GM23248 (cell line): ENCODE measurements at regions not wholly inside any gene's neighbourhood (a gene's known extent, or its start where the extent isn't known, plus 50 kb on each side); places are given as distances from the start of the nearest gene placed in this dataset.
A peak's percentile ranks its signal among the peaks of the same experiment; 100 is the strongest.

Source experiments
- DNase-seq: peaks from one replicate; pipeline ENCODE4 v3.0.0-alpha.2; 2015
- H2AFZ ChIP-seq: fragments of 200-600 bp; sonication (generic); 2 replicates; pipeline ENCODE4 v1.6.1; 2016; ENCODE audit warnings: antibody characterized with exemption
- H3F3A ChIP-seq: fragments of 200-600 bp; sonication (generic); 2 replicates; pipeline ENCODE4 v1.6.1; 2016; ENCODE audit warnings: mild to moderate bottlenecking, antibody characterized with exemption, mixed run types; ENCODE audit not compliant: insufficient read depth
- H3K27ac ChIP-seq: fragments of 200-600 bp; sonication (generic); 2 replicates; pipeline ENCODE4 v1.5.1; 2016; ENCODE audit warnings: mild to moderate bottlenecking
- H3K27me3 ChIP-seq: fragments of 200-600 bp; sonication (generic); replicated peaks from 2 replicates; pipeline ENCODE4 v1.6.1; 2016; ENCODE audit warnings: mild to moderate bottlenecking; ENCODE audit not compliant: insufficient read depth
- H3K36me3 ChIP-seq: fragments of 200-600 bp; sonication (generic); 2 replicates; pipeline ENCODE4 v1.6.1; 2016; ENCODE audit warnings: low read depth, mild to moderate bottlenecking
- H3K4me1 ChIP-seq: fragments of 200-600 bp; sonication (generic); 2 replicates; pipeline ENCODE4 v1.6.1; 2016; ENCODE audit warnings: mild to moderate bottlenecking; ENCODE audit not compliant: insufficient read depth
- H3K4me2 ChIP-seq: fragments of 200-600 bp; sonication (generic); one replicate; pipeline ENCODE4 v1.6.1; 2016; ENCODE audit warnings: mild to moderate bottlenecking; ENCODE audit not compliant: unreplicated experiment
- H3K4me3 ChIP-seq: fragments of 200-600 bp; sonication (generic); 2 replicates; pipeline ENCODE4 v1.5.1; 2016; ENCODE audit warnings: mild to moderate bottlenecking
- H3K79me2 ChIP-seq: fragments of 200-600 bp; sonication (generic); 2 replicates; pipeline ENCODE4 v1.6.1; 2016; ENCODE audit warnings: mild to moderate bottlenecking; ENCODE audit not compliant: insufficient read depth
- H3K9ac ChIP-seq: fragments of 200-600 bp; sonication (generic); 2 replicates; pipeline ENCODE4 v1.6.1; 2016; ENCODE audit warnings: mild to moderate bottlenecking
- H3K9me2 ChIP-seq: fragments of 200-600 bp; sonication (generic); 2 replicates; pipeline ENCODE4 v1.6.1; 2016; ENCODE audit warnings: mixed run types, mild to moderate bottlenecking, moderate library complexity; ENCODE audit not compliant: insufficient read depth
- H3K9me3 ChIP-seq: fragments of 200-600 bp; sonication (generic); one replicate; pipeline ENCODE4 v1.6.1; 2017; ENCODE audit warnings: low read depth
- H4K20me1 ChIP-seq: fragments of 200-600 bp; sonication (generic); 2 replicates; pipeline ENCODE4 v1.6.0; 2016; ENCODE audit not compliant: insufficient read depth
- EZH2 ChIP-seq: fragments of 200-600 bp; sonication (generic); IDR thresholded peaks from 2 replicates; pipeline ENCODE4 v1.6.1; 2018; ENCODE audit warnings: antibody characterized with exemption, mild to moderate bottlenecking; ENCODE audit not compliant: insufficient read depth, poor library complexity, severe bottlenecking
- EZH2phosphoT487 ChIP-seq: fragments of 200-600 bp; sonication (generic); IDR thresholded peaks from 2 replicates; pipeline ENCODE4 v1.6.1; 2018; ENCODE audit warnings: antibody characterized with exemption, moderate library complexity, mild to moderate bottlenecking, low read depth; ENCODE audit not compliant: insufficient read depth
- WGBS, 2 experiments: methylation state at CpG; one replicate each; pipeline ENCODE4 v1.1.6; 2015 to 2017; ENCODE audit warnings: low lambda C conversion rate in 2 of 2, low coverage in 1 of 2; ENCODE audit errors: missing lambda C conversion rate in 2 of 2; 5-methylcytosine and 5-hydroxymethylcytosine counted together
- in situ Hi-C: fragments of 300-500 bp; cut with MboI; formaldehyde crosslinking; loops from 2 replicates; pipeline ENCODE4 v1.15.0; 2020

DNA sequence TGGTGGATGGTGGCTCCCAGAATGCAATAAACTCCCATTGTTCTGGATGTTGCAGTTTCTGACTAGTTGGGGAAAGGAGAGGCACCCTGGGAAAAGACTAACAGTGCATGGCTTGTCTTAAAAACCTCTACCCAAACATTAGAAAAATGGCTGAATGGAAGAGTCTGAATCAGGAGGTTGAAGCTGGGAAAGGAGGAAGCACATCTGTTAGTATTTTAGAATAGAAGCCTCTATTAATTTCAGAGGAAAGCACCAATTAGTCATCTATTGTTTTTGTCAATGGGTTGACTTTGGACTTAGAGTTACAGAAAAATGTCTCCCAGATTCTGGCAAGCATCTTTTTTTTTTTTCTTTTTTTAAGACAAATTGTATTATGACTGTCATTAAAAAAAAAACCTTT lies 56.1 kb upstream of the ELMO1 start:
- Histone ChIP-seq H3K27me3 (no peaks in the 10 kb centered on the region), H3K9me2 (no peaks in the 10 kb centered on the region), H3K4me1 (no peaks in the 10 kb centered on the region), H3K79me2 (no peaks in the 10 kb centered on the region), H4K20me1 (no peaks in the 10 kb centered on the region), H3F3A (no peaks in the 10 kb centered on the region), H2AFZ (no peak overlapping the region), H3K27ac (no peak overlapping the region), H3K36me3 (no peaks in the 10 kb centered on the region), H3K9me3 (no peaks in the 10 kb centered on the region), H3K9ac (no peak overlapping the region), H3K4me2 (no peak overlapping the region), H3K4me3 (no peak overlapping the region)
- DNase-seq, result no peak
- TF ChIP-seq EZH2phosphoT487 (no peak), EZH2 (no peak)
- in situ Hi-C loops, result no loop called here

DNA sequence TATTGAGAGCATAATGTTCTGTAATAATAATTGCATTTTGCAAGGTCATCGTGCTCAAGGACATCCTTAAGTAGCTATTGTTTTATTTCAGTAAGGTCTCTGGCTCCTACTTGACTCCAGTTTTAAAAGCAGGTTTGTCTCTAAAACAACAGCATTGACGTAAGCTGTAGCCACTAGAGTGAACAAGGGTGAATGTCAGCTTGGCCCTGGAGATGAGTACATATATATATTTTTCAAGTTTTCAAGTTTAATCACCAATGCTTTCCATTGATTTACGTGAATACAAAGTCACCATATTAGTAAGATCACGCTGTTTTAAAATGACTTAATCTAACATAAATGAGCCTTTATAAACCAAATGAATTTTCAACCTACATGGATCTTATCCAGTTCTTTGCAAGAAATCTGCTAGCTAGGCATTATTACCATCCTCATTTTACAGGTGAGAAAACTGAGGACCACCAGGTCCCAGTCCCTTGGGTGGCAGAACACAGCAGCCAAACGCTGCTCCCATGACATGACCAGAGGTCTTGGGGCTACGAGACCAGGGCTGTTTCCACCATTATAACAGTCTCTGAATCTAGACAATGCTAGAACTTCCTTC lies 57.2 kb upstream of the ELMO1 start:
- Histone ChIP-seq H3K9me2 (no peaks in the 10 kb centered on the region), H3K27ac (no peak overlapping the region), H3K4me1 (no peaks in the 10 kb centered on the region), H3K79me2 (no peaks in the 10 kb centered on the region), H3K4me2 (no peak overlapping the region), H4K20me1 (no peaks in the 10 kb centered on the region), H3K9me3 (no peaks in the 10 kb centered on the region), H3K36me3 (no peaks in the 10 kb centered on the region), H3K27me3 (no peaks in the 10 kb centered on the region), H3F3A (no peaks in the 10 kb centered on the region), H3K4me3 (no peak overlapping the region), H3K9ac (no peak overlapping the region), H2AFZ (no peak overlapping the region)
- WGBS, 2 experiments, result 28 to 30% methylated on average over 6 of the region's 6 CpGs
- no peak for DNase-seq
- in situ Hi-C loops, result no loop called here
- no peak for TF ChIP-seq EZH2phosphoT487
- no peak for TF ChIP-seq EZH2

DNA sequence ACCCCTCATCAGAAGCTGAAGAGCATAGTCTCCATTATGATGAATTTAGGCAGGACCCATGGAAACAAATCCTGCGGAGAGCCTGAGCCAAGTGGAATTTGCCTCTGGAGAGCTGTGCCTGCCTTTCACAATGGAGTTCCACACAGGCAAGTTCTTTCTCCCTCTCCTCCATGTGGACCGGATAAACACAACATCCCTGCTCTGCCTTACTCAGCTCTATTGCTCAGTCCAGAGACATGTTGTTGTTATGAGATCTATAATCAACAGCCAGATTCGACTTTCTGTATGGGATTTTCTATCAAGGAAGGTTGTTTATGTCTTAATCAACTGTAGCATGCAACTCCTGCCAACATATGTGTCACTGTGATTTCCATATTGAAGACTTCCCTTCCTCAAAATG lies 59.5 kb upstream of the ELMO1 start:
- no peak for DNase-seq
- 44 to 50% methylated on average over 3 of the region's 3 CpGs for WGBS, 2 experiments
- in situ Hi-C loops, result no loop called here

DNA sequence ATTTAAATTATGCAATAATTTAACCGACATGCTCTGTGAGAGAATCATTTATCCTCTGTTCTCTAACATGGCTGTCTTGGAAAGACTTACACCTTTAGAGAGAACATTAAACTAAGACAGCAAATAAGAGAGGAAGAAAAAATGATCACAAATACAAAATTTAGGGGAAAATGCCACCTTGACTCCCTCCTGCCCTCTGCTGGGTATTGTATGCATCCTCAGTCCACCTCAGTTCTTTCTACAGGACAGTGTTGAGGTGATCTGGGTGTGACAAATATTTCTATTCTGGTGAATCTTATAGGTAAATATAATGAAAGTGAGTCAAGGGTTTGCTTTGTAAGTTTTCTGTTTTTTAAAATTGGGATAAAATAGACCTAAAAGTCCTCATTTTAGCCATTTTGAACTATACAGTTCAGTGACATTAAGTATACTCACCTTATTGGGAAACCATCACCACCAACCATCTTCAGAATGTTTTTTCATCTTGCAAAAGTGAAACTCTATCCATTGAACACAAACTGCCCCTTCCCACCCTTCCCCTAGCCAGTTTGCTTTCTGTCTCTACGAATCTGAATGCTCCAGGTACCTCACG lies 61.5 kb upstream of the ELMO1 start:
- no peaks in the 10 kb centered on the region for H3K27me3 ChIP-seq
- peak; percentile 32 for DNase-seq
- no peaks in the 10 kb centered on the region for H3K79me2 ChIP-seq
- TF ChIP-seq EZH2phosphoT487, result no peak
- no peak overlapping the region for H3K9ac ChIP-seq
- no peaks in the 10 kb centered on the region for H3K36me3 ChIP-seq
- no peak overlapping the region for H3K4me2 ChIP-seq
- H3K9me2 ChIP-seq, result no peaks in the 10 kb centered on the region
- H3K9me3 ChIP-seq, result no peaks in the 10 kb centered on the region
- WGBS, 2 experiments, result 56 to 62% methylated on average over 3 of the region's 3 CpGs
- H2AFZ ChIP-seq, result no peak overlapping the region
- no peaks in the 10 kb centered on the region for H4K20me1 ChIP-seq
- H3F3A ChIP-seq, result no peaks in the 10 kb centered on the region
- H3K4me1 ChIP-seq, result no peaks in the 10 kb centered on the region
- no peak overlapping the region for H3K4me3 ChIP-seq
- in situ Hi-C loops, result no loop called here
- H3K27ac ChIP-seq, result no peak overlapping the region

More for the DNA sequence above, 59.5 kb upstream of the ELMO1 start:
- TF ChIP-seq EZH2phosphoT487, result no peak
- TF ChIP-seq EZH2, result no peak
- no peaks in the 10 kb centered on the region for H3F3A ChIP-seq
- no peaks in the 10 kb centered on the region for H3K9me2 ChIP-seq
- no peak overlapping the region for H3K27ac ChIP-seq
- no peak overlapping the region for H3K4me3 ChIP-seq
- H3K9me3 ChIP-seq, result no peaks in the 10 kb centered on the region
- no peaks in the 10 kb centered on the region for H3K79me2 ChIP-seq
- H3K9ac ChIP-seq, result no peak overlapping the region
- no peak overlapping the region for H3K4me2 ChIP-seq
- H4K20me1 ChIP-seq, result no peaks in the 10 kb centered on the region
- no peak overlapping the region for H2AFZ ChIP-seq
- H3K36me3 ChIP-seq, result no peaks in the 10 kb centered on the region
- no peaks in the 10 kb centered on the region for H3K27me3 ChIP-seq
- no peaks in the 10 kb centered on the region for H3K4me1 ChIP-seq

DNA sequence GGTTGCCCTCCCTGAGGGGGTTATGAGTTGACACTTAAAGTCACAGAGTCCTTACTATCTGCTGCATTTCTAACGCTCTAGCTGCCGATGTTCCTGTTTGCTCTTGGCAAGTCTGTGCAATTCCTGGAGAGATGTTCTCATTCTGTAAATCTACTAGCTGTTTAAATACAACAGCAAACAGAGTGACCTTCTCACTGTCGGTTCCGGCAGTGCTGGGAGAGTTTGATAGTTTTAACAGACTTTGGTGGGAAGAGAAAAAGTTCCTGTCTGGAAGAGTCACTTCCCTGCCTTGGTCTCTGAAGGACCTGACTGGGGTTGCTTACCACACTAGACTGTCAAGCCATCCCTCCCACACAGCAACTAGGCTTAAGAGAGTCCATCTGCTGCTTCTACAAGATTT lies 63.3 kb upstream of the ELMO1 start:
- no peaks in the 10 kb centered on the region for H3K79me2 ChIP-seq
- H3K4me3 ChIP-seq, result no peak overlapping the region
- WGBS, 2 experiments, result 45 to 49% methylated on average over 4 of the region's 4 CpGs
- no peaks in the 10 kb centered on the region for H3F3A ChIP-seq
- H3K9ac ChIP-seq, result no peak overlapping the region
- in situ Hi-C loops, result no loop called here
- no peaks in the 10 kb centered on the region for H4K20me1 ChIP-seq
- no peak for DNase-seq
- H3K36me3 ChIP-seq, result no peaks in the 10 kb centered on the region
- no peak for TF ChIP-seq EZH2
- no peak for TF ChIP-seq EZH2phosphoT487
- no peaks in the 10 kb centered on the region for H3K9me2 ChIP-seq
- H3K9me3 ChIP-seq, result no peaks in the 10 kb centered on the region
- H2AFZ ChIP-seq, result no peak overlapping the region
- no peak overlapping the region for H3K4me2 ChIP-seq
- H3K27ac ChIP-seq, result no peak overlapping the region
- no peaks in the 10 kb centered on the region for H3K4me1 ChIP-seq
- no peaks in the 10 kb centered on the region for H3K27me3 ChIP-seq
